HG03378 (cell line): ENCODE measurements at regions not wholly inside any gene's neighbourhood (a gene's known extent, or its start where the extent isn't known, plus 50 kb on each side); places are given as distances from the start of the nearest gene placed in this dataset.

Experiments used
- ATAC-seq: cut with Tn5 transposase; IDR thresholded peaks from one replicate; pipeline ENCODE4 v1.9.1; 2021; ENCODE audit warnings: mild to moderate bottlenecking, moderate library complexity; ENCODE audit not compliant: unreplicated experiment

DNA sequence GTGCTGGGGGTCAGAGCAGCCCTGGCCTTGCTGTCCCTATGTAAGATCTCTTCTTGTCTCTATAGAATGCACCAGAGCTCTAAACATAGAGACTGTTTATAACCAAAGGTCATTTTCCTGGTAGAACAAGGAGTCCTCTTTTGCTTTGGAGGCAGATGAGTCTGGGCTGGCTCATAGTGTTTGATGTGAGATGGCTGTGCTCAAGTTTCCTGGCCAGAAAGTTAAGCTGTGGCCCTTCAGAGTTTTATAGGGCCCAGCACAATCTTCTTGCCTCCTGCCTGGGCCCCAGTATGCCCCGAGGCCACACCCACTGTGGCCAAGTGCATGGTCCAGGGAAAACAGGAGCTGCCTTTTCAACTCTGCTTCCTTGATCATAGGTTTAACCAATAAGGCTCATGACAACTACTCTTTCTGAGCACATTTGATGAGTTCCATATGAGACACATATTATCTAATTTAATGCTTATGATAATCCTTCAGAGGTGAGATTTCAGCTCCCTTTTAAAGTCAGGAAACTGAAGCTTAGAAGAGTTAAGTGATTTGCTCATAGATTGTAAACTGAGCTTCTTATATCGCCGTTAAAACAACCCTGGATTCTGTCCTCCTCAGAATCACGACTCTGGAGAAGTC lies 66.3 kb downstream of the MYCN start:
- no peak for ATAC-seq

DNA sequence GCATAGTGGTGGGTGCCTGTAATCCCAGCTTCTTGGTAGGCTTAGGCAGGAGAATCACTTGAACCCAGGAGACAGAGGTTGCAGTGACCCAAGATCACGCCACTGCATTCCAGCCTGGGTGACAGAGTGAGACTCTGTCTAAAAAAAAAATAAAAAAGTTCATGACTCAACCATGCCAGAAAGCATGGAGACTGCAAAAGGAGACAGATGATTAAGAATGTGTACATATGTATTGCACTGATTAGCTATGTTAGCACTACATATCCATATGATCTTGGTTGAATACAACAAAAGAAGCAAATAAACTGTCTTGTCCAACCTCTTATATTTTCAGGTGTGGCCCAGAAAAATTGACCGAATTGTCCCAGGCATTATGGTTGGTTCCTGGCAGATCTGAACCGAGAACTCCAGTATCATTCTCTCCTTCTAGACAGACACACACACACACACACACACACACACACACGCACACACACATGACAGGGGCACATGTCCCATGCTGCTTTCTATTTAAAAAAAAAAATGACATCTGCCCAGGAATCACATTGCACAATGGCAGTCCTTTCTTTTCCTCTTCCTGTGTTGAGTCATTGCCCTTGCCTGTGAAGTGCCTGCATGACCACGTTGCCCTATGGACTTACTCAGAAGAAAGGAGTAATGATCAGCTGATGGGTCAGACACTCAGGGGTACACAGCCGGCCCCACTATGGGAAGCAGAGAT lies 65.6 kb downstream of the MYCN start:
- ATAC-seq, result no peak

DNA sequence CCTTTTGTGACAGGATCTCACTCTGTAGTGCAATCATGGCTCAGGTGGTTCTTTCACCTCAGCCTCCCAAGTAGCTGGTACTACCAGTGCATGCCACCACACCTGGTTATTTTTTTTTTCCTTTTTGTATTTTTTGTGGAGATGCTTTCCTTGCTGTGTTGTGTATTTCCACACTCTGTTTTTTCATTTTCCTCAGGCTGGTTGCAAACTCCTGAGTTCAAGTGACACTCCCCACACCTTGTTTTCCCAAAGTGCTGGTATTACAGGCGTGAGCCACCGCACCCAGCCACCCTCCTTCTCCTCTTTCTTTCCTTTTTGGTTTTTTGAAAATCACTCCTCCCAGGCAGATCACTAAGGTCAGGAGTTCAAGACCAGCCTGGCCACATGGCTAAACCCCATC lies 65.0 kb downstream of the MYCN start:
- ATAC-seq, result no peak

DNA sequence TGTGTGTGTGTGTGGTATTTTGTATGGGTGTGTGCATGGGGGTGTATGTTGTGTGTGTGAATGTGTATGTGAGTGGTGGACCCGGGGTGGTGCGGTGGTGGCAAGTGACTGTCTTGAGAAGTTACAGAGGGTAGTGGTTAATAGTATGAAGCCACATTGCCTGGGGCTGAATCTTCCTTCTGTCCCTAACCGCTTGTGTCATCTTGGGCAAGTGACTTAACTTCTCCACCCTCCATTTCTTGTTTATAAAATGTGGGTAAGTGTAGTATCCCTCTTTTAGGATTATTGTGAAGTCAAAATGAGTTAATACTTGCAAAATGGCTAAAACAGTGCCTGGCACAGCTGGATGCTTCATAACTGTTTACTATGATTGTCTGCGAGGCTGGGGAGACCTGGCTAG lies 63.5 kb downstream of the MYCN start:
- no peak for ATAC-seq

GRCh38 chr2:16003152-16003551 lies 62.8 kb downstream of the MYCN start:
- no peak for ATAC-seq

GRCh38 chr2:16002575-16002974 lies 62.2 kb downstream of the MYCN start:
- ATAC-seq, result no peak

GRCh38 chr2:16002144-16002543 lies 61.8 kb downstream of the MYCN start:
- no peak for ATAC-seq

GRCh38 chr2:16000642-16001041 lies 60.3 kb downstream of the MYCN start:
- ATAC-seq, result no peak

- ATAC-seq, result no peak
Measured at GRCh38 chr2:15999596-16000469, 59.5 kb downstream of the MYCN start.

DNA sequence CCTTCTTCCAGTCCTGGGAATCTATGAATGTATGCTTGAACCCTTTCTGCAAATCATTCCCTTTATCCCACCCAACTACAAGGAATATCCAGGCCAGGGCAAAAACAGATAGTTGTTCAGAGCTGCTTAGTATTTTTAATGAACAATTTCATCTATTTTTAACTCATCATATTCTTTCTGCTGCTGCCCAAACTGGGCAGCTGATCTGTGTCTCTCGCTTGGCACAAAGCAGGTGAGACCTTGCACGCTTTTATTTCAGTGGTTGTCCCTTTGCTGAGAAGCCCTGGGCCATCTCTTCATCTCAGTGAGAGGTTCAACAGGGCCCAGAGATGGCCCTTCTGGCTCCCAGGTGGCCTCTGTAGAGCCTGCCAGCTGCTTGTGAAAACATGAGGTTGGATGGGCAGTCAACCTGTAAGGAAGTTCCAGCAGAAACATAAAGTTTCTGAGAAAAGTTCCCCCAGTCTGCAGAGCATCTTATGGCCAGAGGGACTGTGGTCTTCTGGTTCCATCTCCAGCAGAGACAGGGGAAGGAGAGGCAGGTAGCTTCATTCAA lies 57.5 kb downstream of the MYCN start:
- ATAC-seq, result no peak

GRCh38 chr2:15996536-15997423 lies 56.4 kb downstream of the MYCN start:
- ATAC-seq, result no peak
